ENCODE measurements at regions not wholly inside any gene's neighbourhood (a gene's known extent, or its start where the extent isn't known, plus 50 kb on each side); places are given as distances from the start of the nearest gene placed in this dataset.
"Not testable (repeated sequence)": the region's sequence is repeated elsewhere in the genome, so short reads cannot be mapped to it uniquely, and the experiment has no call there.

- TF ChIP-seq CTCF (IDR thresholded peaks at IDR 0.05); EZH2 (IDR thresholded peaks at IDR 0.05; ENCODE audit: borderline replicate concordance, insufficient read depth, low read depth, low read length, poor library complexity, severe bottlenecking): not testable (repeated sequence)
These were observed 139.6 kb upstream of the KCTD7 start for GRCh38 chr7:66489065-66489464.

All from B cell (primary cell).